Endothelial cell (in vitro differentiated cells): ENCODE measurements at regions not wholly inside any gene's neighbourhood (a gene's known extent, or its start where the extent isn't known, plus 50 kb on each side); places are given as distances from the start of the nearest gene placed in this dataset.

Experiments
- DNase-seq: peaks from one replicate; pipeline ENCODE4 v3.0.0; 2021; ENCODE audit warnings: low spot score
- H3K27ac Mint-ChIP-seq: one replicate; pipeline ENCODE4 v1.8.0; 2021; ENCODE audit warnings: mixed read lengths, inconsistent platforms; ENCODE audit not compliant: unreplicated experiment
- H3K27me3 Mint-ChIP-seq: one replicate; pipeline ENCODE4 v1.8.0; 2021; ENCODE audit warnings: mild to moderate bottlenecking, moderate library complexity, mixed read lengths, inconsistent platforms; ENCODE audit not compliant: unreplicated experiment
- H3K36me3 Mint-ChIP-seq: one replicate; pipeline ENCODE4 v1.8.0; 2021; ENCODE audit warnings: mild to moderate bottlenecking, low read depth, mixed read lengths, inconsistent platforms; ENCODE audit not compliant: unreplicated experiment
- H3K4me1 Mint-ChIP-seq: one replicate; pipeline ENCODE4 v1.8.0; 2021; ENCODE audit warnings: mild to moderate bottlenecking, mixed read lengths, inconsistent platforms; ENCODE audit not compliant: unreplicated experiment
- H3K4me3 Mint-ChIP-seq: one replicate; pipeline ENCODE4 v1.8.0; 2021; ENCODE audit warnings: mild to moderate bottlenecking, mixed read lengths, inconsistent platforms; ENCODE audit not compliant: unreplicated experiment
- H3K9me3 Mint-ChIP-seq: one replicate; pipeline ENCODE4 v1.8.0; 2021; ENCODE audit warnings: mixed read lengths, inconsistent platforms; ENCODE audit not compliant: unreplicated experiment
- CTCF ChIP-seq: fragments of 200-600 bp; sonication (generic); IDR thresholded peaks from one replicate; pipeline ENCODE4 v1.5.0; 2021; ENCODE audit warnings: antibody characterized with exemption; ENCODE audit not compliant: unreplicated experiment

GRCh38 chr4:116059361-116059760 lies 945.9 kb upstream of the NDST4 start:
- H3K9me3 Mint-ChIP-seq, result no peaks in the 10 kb centered on the region
- H3K4me3 Mint-ChIP-seq, result no peak overlapping the region
- no peaks in the 10 kb centered on the region for H3K4me1 Mint-ChIP-seq
- H3K36me3 Mint-ChIP-seq, result no peaks in the 10 kb centered on the region
- no peak overlapping the region for H3K27ac Mint-ChIP-seq
- no peak for DNase-seq
- no peak for TF ChIP-seq CTCF
- no peaks in the 10 kb centered on the region for H3K27me3 Mint-ChIP-seq

DNA sequence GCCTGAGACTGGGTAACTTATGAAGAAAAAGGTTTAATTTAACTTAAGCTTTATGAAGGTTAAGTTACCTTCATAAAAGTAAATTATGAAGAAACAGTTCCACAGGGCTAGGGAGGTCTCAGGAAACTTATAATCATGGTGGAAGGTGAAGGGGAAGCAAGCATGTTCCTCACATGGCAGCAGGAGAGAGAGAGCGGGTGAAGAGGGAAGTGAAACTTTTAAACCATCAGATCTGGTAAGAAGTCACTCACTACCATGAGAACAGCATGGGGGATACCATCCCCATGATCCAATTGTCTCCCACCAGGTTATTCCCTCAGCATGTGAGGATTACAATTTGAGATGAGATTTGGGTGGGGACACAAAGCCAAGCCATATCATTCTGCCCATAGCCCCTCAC lies 944.7 kb upstream of the NDST4 start:
- TF ChIP-seq CTCF, result no peak
- Mint-ChIP-seq H3K9me3 (no peaks in the 10 kb centered on the region), H3K4me1 (no peaks in the 10 kb centered on the region), H3K4me3 (no peak overlapping the region), H3K27me3 (no peaks in the 10 kb centered on the region), H3K27ac (no peak overlapping the region), H3K36me3 (no peaks in the 10 kb centered on the region)
- no peak for DNase-seq

DNA sequence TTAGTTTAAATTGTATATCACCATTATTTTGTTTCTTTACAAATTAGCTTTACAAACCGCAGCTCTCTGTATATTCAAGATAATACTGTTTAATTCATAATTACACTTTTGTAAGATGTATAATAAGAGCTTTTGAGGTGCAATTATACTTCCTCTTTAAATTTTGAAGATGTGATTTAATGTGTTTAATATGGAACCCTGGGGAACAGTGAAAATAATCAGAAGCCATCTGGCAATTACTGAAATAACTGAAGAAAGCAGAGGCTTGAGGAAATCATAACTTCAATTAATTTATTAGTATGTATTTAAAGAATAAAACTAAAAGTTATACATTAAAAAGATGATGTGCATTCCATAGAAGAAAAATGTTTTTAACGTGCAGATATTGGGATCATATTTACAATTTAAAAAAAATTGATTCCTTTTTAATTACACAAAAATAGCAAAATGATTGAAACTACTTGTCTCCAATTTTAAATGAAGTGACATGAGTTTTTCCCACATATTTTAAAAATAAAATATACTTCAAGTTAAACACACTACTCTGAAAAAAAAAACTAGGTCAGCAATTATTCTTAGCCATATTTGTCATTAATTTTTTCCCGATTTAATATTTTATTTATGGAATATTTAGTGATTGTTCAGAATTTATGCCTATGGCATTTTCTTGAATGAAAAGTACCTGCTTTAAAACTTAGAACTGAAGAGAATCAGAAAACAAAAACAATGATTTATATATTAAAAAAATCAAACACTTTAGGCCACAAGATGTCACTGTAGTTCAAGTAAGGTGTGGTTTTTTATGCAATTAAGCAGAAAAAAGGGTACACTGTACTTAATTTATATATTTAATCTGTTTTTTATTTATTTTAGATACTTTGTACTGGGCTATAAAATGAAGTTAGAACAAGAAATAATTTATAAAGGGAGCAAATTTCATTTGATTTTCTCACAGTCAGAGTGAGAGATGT lies 942.7 kb upstream of the NDST4 start:
- no peak for DNase-seq
- H3K4me1 Mint-ChIP-seq, result no peaks in the 10 kb centered on the region
- H3K4me3 Mint-ChIP-seq, result no peak overlapping the region
- H3K27ac Mint-ChIP-seq, result no peak overlapping the region
- no peaks in the 10 kb centered on the region for H3K27me3 Mint-ChIP-seq
- H3K9me3 Mint-ChIP-seq, result no peaks in the 10 kb centered on the region
- TF ChIP-seq CTCF, result peak; percentile 31
- no peaks in the 10 kb centered on the region for H3K36me3 Mint-ChIP-seq

DNA sequence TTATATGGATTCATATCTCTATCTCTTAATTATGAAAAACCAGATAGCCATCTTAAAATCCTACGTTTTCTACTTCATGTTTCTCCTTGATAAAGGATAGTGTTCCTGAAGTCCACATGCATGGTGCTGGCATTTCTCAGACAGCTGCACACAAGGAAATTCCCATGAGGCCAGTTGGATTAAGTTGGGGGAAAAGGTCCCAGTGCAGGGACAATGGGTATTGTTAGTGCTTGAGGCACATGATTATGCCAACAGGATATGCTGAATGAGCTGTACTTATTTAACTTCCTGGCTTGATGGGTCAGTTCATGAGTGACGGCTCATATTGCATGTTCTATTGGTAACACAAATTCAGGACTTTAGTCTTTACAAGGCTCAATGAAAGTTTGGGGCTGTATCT lies 913.9 kb upstream of the NDST4 start:
- peak; percentile 14 for DNase-seq
- peaks cover 18% of the 10 kb centered on the region for H3K4me1 Mint-ChIP-seq
- no peaks in the 10 kb centered on the region for H3K27me3 Mint-ChIP-seq
- H3K27ac Mint-ChIP-seq, result peak overlapping the region; percentile 87
- H3K4me3 Mint-ChIP-seq, result no peak overlapping the region
- no peak for TF ChIP-seq CTCF
- no peaks in the 10 kb centered on the region for H3K36me3 Mint-ChIP-seq
- no peaks in the 10 kb centered on the region for H3K9me3 Mint-ChIP-seq
